Astrocyte of the hippocampus (primary cell): ENCODE measurements at regions not wholly inside any gene's neighbourhood (a gene's known extent, or its start where the extent isn't known, plus 50 kb on each side); places are given as distances from the start of the nearest gene placed in this dataset.
"Not testable (repeated sequence)": the region's sequence is repeated elsewhere in the genome, so short reads cannot be mapped to it uniquely, and the experiment has no call there.

Experiments used
- DNase-seq: peaks from one replicate; pipeline ENCODE4 v3.0.0; 2011; ENCODE audit warnings: low read depth, low spot score

- DNase-seq, result peak; percentile 22
Observed at GRCh38 chr4:164203476-164203875, 550.5 kb upstream of the SMIM31 start.

GRCh38 chr4:164204434-164204833, 549.5 kb upstream of the SMIM31 start:
- peak; percentile 90 for DNase-seq

- no peak for DNase-seq
Observed at GRCh38 chr4:164207460-164207859, 546.5 kb upstream of the SMIM31 start.

- DNase-seq, result no peak
Observed at GRCh38 chr4:164210377-164210776, 543.6 kb upstream of the SMIM31 start.

DNA sequence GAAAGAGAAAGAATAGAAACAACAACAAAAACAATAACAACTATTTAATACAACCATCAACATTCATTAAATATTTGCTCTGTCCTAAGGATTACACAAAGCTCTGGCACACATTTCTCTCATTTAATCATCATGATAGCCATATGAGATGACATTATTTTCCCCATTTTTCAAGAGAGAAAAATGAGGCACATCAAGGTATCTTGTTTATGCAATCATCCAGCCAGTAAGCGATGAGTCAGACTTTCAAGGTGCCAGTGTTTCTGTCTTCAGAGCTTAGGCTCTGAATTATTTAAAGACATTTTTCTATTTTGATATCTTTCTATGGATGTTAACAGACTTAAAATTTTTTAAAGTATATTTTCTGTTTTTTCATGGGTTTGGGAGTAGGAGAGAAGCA, 541.8 kb upstream of the SMIM31 start:
- peak; percentile 30 for DNase-seq

DNA sequence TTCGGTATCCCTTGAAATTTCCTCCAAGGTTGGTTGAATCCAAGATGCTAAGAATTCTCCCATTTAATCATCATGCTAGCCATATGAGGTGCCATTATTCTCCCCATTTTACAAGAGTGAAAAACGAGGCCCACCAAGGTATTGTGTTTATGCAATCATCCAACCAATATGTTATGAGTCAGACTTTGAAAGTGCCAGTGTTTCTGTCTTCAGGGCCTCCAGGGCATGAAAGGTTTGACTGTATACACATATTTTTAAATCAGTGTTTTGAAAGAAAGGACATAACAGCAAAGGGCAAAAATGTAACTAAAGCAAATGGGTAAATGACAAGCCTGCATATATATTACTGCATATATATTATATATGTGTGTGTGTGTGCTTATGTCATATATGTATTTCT, 541.2 kb upstream of the SMIM31 start:
- DNase-seq, result no peak

DNA sequence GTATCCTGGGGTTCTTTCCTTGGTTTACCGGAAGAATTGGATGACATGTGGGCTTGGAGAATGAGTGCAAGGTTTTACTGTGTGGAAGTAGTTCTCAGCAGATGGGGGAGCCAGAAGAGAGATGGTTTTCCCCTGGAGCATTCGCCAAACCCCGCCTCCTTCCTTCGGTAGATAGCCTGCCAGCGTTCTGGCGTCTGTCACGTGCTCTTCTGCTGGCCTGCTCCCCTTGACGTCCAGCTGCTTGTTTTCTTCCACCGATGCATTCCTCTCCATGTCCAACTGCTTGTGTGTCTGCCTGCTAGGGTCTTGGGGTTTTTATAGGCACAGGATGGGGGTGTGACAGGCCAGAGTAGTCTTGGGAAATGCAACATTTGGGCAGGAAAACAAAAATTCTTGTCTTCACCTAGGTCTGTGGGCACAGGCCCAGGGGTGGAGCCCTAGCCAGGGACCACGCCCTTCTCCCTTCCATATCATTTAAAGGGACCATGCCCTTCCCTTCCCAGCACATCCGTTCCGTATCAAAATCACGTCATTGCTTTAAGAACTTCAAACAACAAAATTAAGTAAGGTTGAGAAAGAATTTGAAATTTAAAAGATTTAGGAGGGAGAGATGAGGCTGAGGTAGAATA, 538.7 kb upstream of the SMIM31 start:
- no peak for DNase-seq

GRCh38 chr4:164221631-164222030, 532.3 kb upstream of the SMIM31 start:
- DNase-seq, result no peak

GRCh38 chr4:164224871-164225270, 529.1 kb upstream of the SMIM31 start:
- no peak for DNase-seq

DNA sequence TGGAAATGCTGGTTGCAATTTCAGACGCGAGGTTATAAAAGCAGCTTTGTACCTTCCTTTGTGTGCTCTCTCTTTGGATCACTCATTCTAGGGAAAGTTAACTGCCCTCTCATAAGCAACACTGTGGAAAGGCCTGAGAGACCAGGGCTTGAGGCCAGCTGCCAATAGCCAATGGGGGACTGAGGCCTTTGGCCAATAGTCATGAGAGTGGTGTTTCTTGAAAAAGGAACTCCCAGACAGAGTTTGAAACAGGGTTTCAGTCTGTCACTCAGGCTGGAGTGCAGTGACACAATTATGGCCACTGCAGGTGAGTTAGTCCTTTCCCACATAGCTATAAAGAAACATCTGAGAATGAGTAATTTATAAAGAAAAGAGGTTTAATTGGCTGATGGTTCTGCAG, 524.7 kb upstream of the SMIM31 start:
- DNase-seq, result no peak

GRCh38 chr4:164239433-164239832, 514.5 kb upstream of the SMIM31 start:
- DNase-seq, result peak; percentile 4

GRCh38 chr4:164239976-164240375, 514.0 kb upstream of the SMIM31 start:
- DNase-seq, result peak; percentile 74

DNA sequence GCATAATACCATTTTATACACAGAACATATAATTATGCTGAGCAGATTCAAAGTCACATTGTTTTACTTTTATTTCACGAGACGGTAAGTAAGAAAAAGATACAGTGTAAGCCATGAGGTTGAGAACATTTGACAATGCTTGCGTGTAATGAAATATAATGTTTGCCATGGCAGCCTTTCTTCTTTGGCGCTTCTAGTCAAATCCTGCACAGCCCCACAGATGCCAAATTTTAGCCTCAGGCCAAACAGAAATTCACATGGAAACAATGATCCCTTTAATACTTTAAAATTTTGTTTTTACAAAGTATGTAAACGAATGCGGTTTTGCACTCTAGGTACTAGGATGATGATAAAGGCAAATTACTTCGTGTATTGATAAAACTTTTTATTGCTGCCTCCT, 502.7 kb upstream of the SMIM31 start:
- DNase-seq, result peak; percentile 22

DNA sequence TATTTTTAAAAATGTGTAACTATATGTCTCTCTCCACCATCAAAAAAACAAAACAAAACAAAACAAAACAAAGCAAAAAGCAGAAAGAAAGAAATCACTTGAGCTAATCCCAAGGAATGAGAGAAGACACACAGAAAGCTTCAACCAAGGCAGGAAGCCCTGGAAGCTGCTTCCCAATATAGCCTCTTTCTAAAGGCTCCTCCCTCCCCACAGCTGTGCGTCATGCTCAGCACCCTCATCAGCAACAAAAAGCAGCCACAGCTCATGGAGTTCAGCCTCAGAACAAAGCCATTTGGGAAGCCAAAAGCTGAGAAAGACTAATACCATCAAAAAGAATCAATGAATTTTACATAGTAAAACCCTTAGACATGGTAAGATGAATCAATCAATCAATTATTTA, 501.6 kb upstream of the SMIM31 start:
- peak; percentile 49 for DNase-seq

GRCh38 chr4:164261831-164262230, 492.1 kb upstream of the SMIM31 start:
- no peak for DNase-seq

- not testable (repeated sequence) for DNase-seq
Observed at GRCh38 chr4:164262508-164262907, 491.4 kb upstream of the SMIM31 start.

DNA sequence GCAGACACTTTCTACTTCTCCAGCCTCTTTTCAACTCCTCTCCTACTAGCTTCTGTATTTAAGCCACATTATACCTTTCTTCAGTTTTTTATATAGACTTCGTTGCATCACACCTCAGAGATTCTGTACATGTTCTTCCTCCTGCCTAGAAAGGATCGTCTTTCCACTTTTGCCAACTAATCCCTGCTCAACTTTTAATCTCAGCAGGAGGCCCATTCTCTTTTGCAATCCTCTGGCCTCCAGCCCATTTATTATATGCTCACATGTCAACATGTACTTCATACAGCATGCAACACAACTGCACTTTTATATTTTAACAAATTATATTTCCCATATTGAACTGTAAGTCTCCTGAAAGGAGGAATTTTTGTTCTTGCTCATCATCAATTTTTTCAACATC, 476.5 kb upstream of the SMIM31 start:
- not testable (repeated sequence) for DNase-seq

DNA sequence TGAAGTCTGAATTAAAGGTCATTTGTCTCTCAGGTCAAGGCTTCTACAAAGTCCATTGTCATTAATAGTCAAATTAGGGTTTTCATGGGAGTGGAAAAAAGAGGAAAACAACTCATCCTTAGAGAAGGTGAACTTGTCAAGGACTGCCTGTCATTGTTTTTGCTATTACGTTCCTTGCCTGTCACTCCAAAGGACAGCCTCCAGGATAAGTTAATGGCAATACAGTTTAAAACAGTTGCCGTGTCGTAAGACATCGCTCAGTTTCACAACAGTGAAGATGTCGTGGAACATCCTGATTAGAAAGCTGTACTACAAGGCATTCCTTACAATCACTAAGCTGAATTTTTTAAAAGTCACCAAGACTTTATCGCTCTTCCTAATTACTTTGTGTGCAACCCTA, 466.8 kb upstream of the SMIM31 start:
- no peak for DNase-seq

GRCh38 chr4:164288578-164288977, 465.4 kb upstream of the SMIM31 start:
- no peak for DNase-seq

DNA sequence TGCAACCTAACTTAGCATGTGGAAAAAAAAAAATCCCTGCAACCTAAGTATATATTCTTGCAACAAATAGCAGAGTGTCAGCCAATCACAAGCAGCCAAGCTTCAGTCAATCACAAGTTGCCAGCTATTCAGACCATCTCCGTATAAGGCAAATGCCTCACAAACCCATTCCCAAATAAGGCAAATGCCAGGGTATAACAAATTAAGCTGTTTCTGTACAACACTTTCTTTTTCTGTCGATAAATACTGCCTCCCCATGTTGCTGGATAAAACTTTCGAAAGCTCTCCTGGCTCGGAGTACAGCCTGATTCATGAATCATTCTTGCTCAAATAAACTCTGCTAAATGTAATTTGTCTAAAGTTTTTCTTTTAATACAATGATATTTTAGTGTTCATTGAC, 460.7 kb upstream of the SMIM31 start:
- no peak for DNase-seq

- no peak for DNase-seq
Observed at GRCh38 chr4:164293743-164294142, 460.2 kb upstream of the SMIM31 start.

GRCh38 chr4:164301430-164301829, 452.5 kb upstream of the SMIM31 start:
- no peak for DNase-seq

GRCh38 chr4:164304101-164304639, 449.8 kb upstream of the SMIM31 start:
- DNase-seq, result peak; percentile 6

GRCh38 chr4:164304861-164305260, 449.1 kb upstream of the SMIM31 start:
- peak; percentile 53 for DNase-seq
